ENCODE measurements at regions not wholly inside any gene's neighbourhood (a gene's known extent, or its start where the extent isn't known, plus 50 kb on each side); places are given as distances from the start of the nearest gene placed in this dataset.
"Not testable (repeated sequence)": the region's sequence is repeated elsewhere in the genome, so short reads cannot be mapped to it uniquely, and the experiment has no call there.

GRCh38 chr5:23451156-23451555 lies 56.3 kb upstream of the PRDM9 start:
- no peak for DNase-seq

- no peak for DNase-seq
These were observed 57.2 kb upstream of the PRDM9 start for GRCh38 chr5:23450187-23450586.

- no peak for DNase-seq
These were observed 58.8 kb upstream of the PRDM9 start for GRCh38 chr5:23448627-23449026.

- no peak for DNase-seq
These were observed 61.0 kb upstream of the PRDM9 start for GRCh38 chr5:23446424-23446823.

GRCh38 chr5:23445573-23445972 lies 61.8 kb upstream of the PRDM9 start:
- no peak for DNase-seq

GRCh38 chr5:23440703-23441102 lies 66.7 kb upstream of the PRDM9 start:
- DNase-seq = no peak

- no peak for DNase-seq
These were observed 70.4 kb upstream of the PRDM9 start for GRCh38 chr5:23437011-23437410.

- no peak for DNase-seq
These were observed 73.7 kb upstream of the PRDM9 start for GRCh38 chr5:23433534-23434315.

- no peak for DNase-seq
These were observed 78.7 kb upstream of the PRDM9 start for GRCh38 chr5:23428705-23429104.

- DNase-seq = not testable (repeated sequence)
These were observed 87.2 kb upstream of the PRDM9 start for GRCh38 chr5:23420214-23420613.

- peak; percentile 85 for DNase-seq
These were observed 88.3 kb upstream of the PRDM9 start for GRCh38 chr5:23419115-23419514.

- no peak for DNase-seq
These were observed 94.9 kb upstream of the PRDM9 start for GRCh38 chr5:23412515-23412914.

- DNase-seq = no peak
These were observed 95.4 kb upstream of the PRDM9 start for GRCh38 chr5:23411994-23412393.

- DNase-seq = no peak
These were observed 96.2 kb upstream of the PRDM9 start for GRCh38 chr5:23411200-23411599.

GRCh38 chr5:23410775-23411174 lies 96.6 kb upstream of the PRDM9 start:
- not testable (repeated sequence) for DNase-seq

- no peak for DNase-seq
These were observed 101.9 kb upstream of the PRDM9 start for GRCh38 chr5:23405316-23406068.

- no peak for DNase-seq
These were observed 104.8 kb upstream of the PRDM9 start for GRCh38 chr5:23402585-23402984.

- DNase-seq = no peak
These were observed 106.5 kb upstream of the PRDM9 start for GRCh38 chr5:23400951-23401350.

- no peak for DNase-seq
These were observed 111.1 kb upstream of the PRDM9 start for GRCh38 chr5:23396346-23396745.

GRCh38 chr5:23389291-23390101 lies 117.9 kb upstream of the PRDM9 start:
- no peak for DNase-seq

GRCh38 chr5:23385036-23385435 lies 122.4 kb upstream of the PRDM9 start:
- no peak for DNase-seq

GRCh38 chr5:23372177-23372576 lies 135.2 kb upstream of the PRDM9 start:
- no peak for DNase-seq

GRCh38 chr5:23368393-23368792 lies 139.0 kb upstream of the PRDM9 start:
- DNase-seq = no peak

GRCh38 chr5:23367874-23368273 lies 139.5 kb upstream of the PRDM9 start:
- peak; percentile 15 for DNase-seq

All from NCI-H510A treated with DMSO at 0.1 percent for 48 hours (cell line).